Lower lobe of right lung (tissue), 2 donors: ENCODE measurements at regions not wholly inside any gene's neighbourhood (a gene's known extent, or its start where the extent isn't known, plus 50 kb on each side); places are given as distances from the start of the nearest gene placed in this dataset.
"Not testable (repeated sequence)": the region's sequence is repeated elsewhere in the genome, so short reads cannot be mapped to it uniquely, and the experiment has no call there.

Experiments used
- ATAC-seq, 2 donors: fragments of 200-7000 bp; cut with Tn5 transposase; one replicate each; pipeline ENCODE4 v1.9.1; 2020 to 2022; ENCODE audit warnings: mild to moderate bottlenecking in 2 of 2, moderate library complexity in 2 of 2
- DNase-seq: peaks from one replicate; pipeline ENCODE4 v3.0.0-alpha.2; 2020
- H3K27ac ChIP-seq: fragments of 200-600 bp; one replicate; pipeline ENCODE4 v1.8.0; 2022
- H3K27me3 ChIP-seq: fragments of 200-600 bp; one replicate; pipeline ENCODE4 v1.8.0; 2022; ENCODE audit warnings: low read depth
- H3K36me3 ChIP-seq: fragments of 200-600 bp; one replicate; pipeline ENCODE4 v1.8.0; 2022; ENCODE audit warnings: mild to moderate bottlenecking
- H3K4me1 ChIP-seq: fragments of 200-600 bp; one replicate; pipeline ENCODE4 v1.8.0; 2022
- H3K4me3 ChIP-seq: fragments of 200-600 bp; one replicate; pipeline ENCODE4 v1.8.0; 2022; ENCODE audit warnings: mild to moderate bottlenecking
- H3K9me3 ChIP-seq: fragments of 200-600 bp; one replicate; pipeline ENCODE4 v1.8.0; 2022
- intact Hi-C: fragments of 100-400 bp; cut with DNase I; formaldehyde crosslinking; loops from one replicate; pipeline ENCODE4 v1.11.0; 2022
- TF ChIP-seq, protein P1 (sequence below): fragments of 200-600 bp; IDR thresholded peaks from one replicate; pipeline ENCODE4 v1.8.0; 2022; ENCODE audit warnings: antibody characterized with exemption, mild to moderate bottlenecking
- donor health status: DM: no; HTN: yes; CAD: no; lungs with severe emphysema.

DNA sequence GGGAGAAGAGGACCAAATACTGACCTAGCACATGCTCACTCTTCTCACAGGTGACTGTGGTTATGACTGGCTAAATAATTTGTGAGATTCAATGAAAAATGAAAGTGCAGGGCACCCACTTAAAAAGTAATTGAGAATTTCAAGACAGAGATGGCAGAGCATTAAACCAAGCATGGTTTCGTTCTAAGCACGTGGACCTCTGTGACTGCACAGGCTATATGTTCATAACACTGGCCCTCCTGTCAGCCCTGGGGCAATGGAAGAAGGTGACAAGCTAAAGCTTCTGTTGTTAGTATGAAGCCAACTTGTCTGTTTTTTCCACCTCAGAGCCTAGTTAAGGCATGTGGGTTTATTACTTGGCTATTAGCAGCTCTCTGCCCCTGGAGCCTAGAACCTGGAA is 130.9 kb downstream of the FASLG start:
- no peaks in the 10 kb centered on the region for H3K36me3 ChIP-seq
- no peaks in the 10 kb centered on the region for H3K4me1 ChIP-seq
- intact Hi-C loops, result no loop called here
- DNase-seq (no peak), ATAC-seq (no peak)
- TF ChIP-seq, protein P1, sequence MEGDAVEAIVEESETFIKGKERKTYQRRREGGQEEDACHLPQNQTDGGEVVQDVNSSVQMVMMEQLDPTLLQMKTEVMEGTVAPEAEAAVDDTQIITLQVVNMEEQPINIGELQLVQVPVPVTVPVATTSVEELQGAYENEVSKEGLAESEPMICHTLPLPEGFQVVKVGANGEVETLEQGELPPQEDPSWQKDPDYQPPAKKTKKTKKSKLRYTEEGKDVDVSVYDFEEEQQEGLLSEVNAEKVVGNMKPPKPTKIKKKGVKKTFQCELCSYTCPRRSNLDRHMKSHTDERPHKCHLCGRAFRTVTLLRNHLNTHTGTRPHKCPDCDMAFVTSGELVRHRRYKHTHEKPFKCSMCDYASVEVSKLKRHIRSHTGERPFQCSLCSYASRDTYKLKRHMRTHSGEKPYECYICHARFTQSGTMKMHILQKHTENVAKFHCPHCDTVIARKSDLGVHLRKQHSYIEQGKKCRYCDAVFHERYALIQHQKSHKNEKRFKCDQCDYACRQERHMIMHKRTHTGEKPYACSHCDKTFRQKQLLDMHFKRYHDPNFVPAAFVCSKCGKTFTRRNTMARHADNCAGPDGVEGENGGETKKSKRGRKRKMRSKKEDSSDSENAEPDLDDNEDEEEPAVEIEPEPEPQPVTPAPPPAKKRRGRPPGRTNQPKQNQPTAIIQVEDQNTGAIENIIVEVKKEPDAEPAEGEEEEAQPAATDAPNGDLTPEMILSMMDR, result no peak
- H3K4me3 ChIP-seq, result no peak overlapping the region
- H3K27ac ChIP-seq, result no peak overlapping the region
- H3K9me3 ChIP-seq, result no peaks in the 10 kb centered on the region
- no peaks in the 10 kb centered on the region for H3K27me3 ChIP-seq

DNA sequence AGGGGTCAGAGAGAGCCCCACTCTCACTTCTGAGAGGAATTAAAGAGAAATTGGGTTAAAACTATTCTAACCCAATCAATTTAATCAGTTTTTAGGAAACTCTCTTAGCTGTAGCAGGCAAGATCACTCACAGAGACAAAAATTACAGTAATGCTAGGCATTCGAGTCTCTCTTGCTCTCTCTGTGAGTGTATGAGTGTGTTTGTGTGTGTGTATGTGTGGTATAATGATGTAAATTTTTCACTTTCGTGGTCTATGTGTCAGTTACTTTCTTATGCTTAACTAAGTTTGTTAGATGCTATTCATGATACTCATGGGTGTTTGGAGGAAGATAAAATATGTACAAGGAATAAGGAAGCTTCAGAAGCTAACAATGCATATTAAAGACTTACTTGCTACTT is 131.3 kb downstream of the FASLG start:
- Histone ChIP-seq H3K27ac (no peak overlapping the region), H3K4me1 (no peaks in the 10 kb centered on the region), H3K27me3 (no peaks in the 10 kb centered on the region), H3K4me3 (no peak overlapping the region), H3K9me3 (no peaks in the 10 kb centered on the region), H3K36me3 (no peaks in the 10 kb centered on the region)
- DNase-seq, result no peak
- ATAC-seq, result no peak
- TF ChIP-seq, protein P1, result no peak
- intact Hi-C loops, result no loop called here

DNA sequence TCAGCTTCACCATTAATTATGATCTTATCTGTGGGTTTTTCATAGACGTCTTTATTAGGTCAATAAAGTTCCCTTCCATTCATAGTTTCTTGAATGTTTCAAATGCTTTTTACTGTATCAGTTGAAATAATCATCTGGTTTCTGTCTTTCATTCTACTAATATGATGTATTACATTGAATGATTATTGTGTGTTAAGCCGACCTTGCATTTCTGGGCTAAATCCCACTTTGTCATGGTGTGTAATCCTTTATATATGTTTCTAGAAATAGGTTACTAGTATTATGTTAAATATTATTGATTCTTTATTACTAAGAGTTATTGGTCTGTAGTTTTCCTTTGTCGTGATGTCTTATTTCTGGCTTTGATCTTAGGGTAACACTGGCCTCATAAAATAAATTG is 134.9 kb downstream of the FASLG start:
- H3K9me3 ChIP-seq, result no peaks in the 10 kb centered on the region
- DNase-seq (no peak), ATAC-seq (no peak)
- no peaks in the 10 kb centered on the region for H3K4me1 ChIP-seq
- intact Hi-C loops, result no loop called here
- H3K36me3 ChIP-seq, result no peaks in the 10 kb centered on the region
- H3K4me3 ChIP-seq, result no peak overlapping the region
- TF ChIP-seq, protein P1, result no peak
- H3K27me3 ChIP-seq, result no peaks in the 10 kb centered on the region
- no peak overlapping the region for H3K27ac ChIP-seq

DNA sequence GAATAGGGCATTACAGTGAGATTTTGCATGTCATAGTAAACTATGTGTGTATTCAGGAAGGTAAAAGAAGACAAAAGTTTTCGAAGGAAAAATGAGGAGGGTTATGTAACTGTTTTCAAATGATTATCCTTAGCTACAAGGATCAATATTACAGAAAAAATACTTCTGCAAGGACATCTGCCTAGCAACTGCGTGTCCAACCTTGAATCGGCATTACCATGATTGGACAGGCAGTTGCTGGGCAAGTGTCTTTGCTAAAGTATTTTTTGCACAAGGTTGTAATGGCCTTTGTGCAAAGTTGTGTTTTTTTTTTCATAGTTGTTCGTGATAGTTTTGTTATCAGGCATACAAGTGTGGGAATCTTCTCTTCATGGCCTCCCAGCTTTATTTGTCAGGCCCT is 136.8 kb downstream of the FASLG start:
- no peak overlapping the region for H3K4me3 ChIP-seq
- intact Hi-C loops, result no loop called here
- no peaks in the 10 kb centered on the region for H3K27me3 ChIP-seq
- ATAC-seq (no peak), DNase-seq (no peak)
- TF ChIP-seq, protein P1, result no peak
- H3K36me3 ChIP-seq, result no peaks in the 10 kb centered on the region
- no peaks in the 10 kb centered on the region for H3K4me1 ChIP-seq
- no peaks in the 10 kb centered on the region for H3K9me3 ChIP-seq
- H3K27ac ChIP-seq, result no peak overlapping the region

DNA sequence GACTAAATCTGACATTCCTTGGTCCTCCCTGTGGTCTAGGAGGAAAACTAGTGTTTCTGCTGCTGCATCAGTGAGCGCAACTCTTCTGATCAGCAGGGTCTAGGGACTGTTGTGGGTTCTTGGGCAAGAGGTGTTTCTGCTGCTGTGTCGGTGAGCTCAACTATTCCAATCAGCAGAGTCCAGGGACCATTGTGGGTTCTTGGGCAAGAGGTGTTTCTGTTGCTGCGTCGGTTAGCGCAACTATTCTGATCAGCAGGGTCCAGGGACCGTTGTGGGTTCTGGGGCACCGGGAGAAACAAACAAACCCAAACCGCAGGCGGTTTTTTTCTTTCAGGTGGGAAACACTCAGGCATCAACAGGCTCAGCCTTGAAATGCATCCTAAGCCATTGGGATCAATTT is 140.9 kb downstream of the FASLG start:
- H3K27me3 ChIP-seq, H3K36me3 ChIP-seq, H3K9me3 ChIP-seq, DNase-seq, ATAC-seq, H3K27ac ChIP-seq, intact Hi-C loops, H3K4me3 ChIP-seq, H3K4me1 ChIP-seq: not testable (repeated sequence)

DNA sequence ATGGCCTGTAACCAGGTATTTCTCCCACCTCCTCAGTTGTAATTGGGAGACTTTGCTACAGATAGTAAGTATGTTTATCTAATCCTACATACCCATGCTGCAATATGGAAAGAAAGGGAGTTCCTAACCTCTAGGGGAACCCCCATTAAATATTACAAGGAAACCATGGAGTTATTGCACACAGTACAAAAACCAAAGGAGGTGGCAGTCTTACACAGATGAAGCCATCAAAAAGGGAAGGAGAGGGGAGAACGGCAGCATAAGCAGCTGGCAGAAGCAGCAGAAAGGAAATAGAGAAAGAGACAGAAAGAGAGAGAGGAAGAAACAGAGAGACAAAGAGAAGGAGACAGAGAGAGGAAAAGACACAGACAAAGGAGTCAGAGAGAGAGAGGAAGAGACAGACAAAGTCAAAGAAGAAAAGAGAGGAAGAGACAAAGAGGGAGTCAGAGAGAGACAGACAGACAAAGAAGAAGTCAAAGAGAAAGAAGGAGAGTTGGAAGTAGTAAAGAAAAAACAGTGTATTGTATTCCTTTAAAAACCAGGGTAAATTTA is 142.9 kb downstream of the FASLG start:
- ATAC-seq (no peak), DNase-seq (no peak)
- intact Hi-C loops, result no loop called here
- Histone ChIP-seq H3K4me1 (no peaks in the 10 kb centered on the region), H3K4me3 (no peak overlapping the region), H3K36me3 (no peaks in the 10 kb centered on the region), H3K27ac (no peak overlapping the region), H3K9me3 (no peaks in the 10 kb centered on the region), H3K27me3 (no peaks in the 10 kb centered on the region)
- TF ChIP-seq, protein P1, result no peak
